NCI-H187 treated with DMSO at 0.1 percent for 48 hours (cell line): ENCODE measurements at regions not wholly inside any gene's neighbourhood (a gene's known extent, or its start where the extent isn't known, plus 50 kb on each side); places are given as distances from the start of the nearest gene placed in this dataset.
"Not testable (repeated sequence)": the region's sequence is repeated elsewhere in the genome, so short reads cannot be mapped to it uniquely, and the experiment has no call there.

Experiments
- DNase-seq: peaks from one replicate; lab custom pipeline; 2025; lab: John Stamatoyannopoulos, UW

GRCh38 chr5:152107220-152107619, 182.6 kb upstream of the GLRA1 start:
- no peak for DNase-seq

DNA sequence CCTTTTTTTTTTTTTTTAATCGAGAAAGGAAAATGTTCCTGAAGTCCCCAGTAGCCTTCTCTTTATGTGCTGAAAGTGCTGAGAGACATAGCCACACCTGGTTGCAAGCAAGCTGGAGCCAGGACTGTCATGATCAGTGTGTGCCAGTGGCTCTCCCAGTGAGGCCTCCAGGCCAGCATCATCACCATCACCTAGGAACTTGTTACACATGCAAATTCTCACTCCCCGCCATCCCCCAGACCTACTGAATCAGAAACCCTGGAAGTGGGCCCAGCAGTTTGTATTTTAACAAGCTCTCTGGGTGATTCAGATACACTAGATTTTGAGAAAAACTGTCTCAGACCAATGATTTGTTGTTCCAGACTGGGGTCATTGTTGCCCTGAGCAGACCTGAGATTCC, 181.9 kb upstream of the GLRA1 start:
- DNase-seq = no peak

- no peak for DNase-seq
These were observed 180.4 kb upstream of the GLRA1 start for GRCh38 chr5:152105085-152105484.

DNA sequence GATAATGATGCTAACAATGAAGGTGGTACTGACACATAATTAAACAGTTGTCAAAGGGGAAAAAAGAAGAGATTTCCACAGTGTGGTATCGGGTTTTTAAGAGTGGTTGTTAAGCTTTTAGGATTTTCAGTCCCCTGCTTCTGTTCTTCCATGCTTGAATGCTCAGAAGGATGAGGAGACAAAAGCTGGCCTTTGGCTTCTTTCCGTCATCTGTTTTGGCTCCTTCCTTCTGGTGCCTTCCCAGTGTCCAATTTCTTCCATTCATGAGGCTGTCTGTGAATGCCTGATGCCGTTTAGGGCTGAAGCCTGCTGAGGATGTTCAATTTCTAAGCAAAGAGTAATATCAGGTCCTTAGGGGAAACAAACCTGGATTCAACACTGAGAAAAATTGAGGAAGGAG, 179.6 kb upstream of the GLRA1 start:
- DNase-seq = no peak

- not testable (repeated sequence) for DNase-seq
These were observed 178.3 kb upstream of the GLRA1 start for GRCh38 chr5:152102908-152103307.

- no peak for DNase-seq
These were observed 177.4 kb upstream of the GLRA1 start for GRCh38 chr5:152102057-152102456.

DNA sequence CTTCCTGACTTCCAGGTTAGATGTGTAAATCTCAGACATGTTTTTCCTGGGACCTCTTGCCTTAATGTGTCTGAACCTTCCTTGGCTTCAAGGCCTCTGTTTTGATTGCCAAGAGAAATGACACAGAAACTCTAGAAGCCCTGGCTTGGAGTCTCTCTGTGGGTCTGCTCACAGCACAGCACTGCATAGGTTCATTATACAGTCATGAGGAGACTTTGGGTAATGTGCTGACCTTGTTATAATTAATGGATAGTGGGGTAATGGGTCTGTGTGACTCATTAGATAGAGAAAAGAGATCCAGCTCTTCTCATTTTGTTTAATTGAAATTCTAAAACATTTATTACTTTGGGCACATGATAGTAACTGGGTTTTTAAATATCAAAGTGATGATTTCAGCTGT, 175.8 kb upstream of the GLRA1 start:
- DNase-seq = no peak

GRCh38 chr5:152097128-152097527, 172.5 kb upstream of the GLRA1 start:
- DNase-seq = no peak

DNA sequence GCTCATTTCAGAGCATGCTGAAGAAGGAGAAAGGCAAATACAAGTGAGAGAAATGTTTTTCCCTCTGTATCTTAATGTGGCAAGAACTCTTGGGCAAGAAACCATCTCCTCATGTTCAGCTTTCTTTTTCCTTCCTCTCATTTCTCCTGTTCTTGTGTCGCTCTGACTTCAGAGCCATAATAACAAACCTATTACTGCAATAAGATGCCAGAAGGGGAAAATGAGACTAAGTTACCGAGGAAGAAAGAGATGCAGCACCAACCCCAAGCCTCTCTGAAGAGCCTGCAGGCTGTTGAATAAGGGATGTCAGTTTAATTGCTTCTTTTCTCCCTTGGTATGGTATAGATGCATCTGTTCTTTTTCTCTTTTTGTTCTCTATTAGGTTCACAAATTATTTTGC, 170.1 kb upstream of the GLRA1 start:
- DNase-seq = no peak

DNA sequence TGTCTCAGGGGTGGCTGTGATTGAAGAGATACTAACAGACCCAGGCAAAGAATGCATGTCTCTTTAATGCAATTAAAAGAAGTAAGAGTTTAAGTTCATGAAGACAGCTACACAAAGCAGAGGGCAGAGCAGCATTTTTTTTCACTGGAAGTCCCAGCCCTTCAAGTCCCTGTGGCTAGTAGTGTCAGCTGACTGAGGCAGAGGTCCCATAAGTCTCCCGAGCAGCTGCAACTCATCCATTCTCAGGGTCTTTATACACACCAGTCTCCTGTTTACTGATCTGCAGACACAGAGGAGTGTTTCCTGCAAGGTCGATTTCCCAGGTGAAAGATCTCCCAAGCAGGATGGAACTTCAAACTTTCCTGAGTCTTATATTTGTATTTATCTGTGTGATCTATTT, 169.4 kb upstream of the GLRA1 start:
- no peak for DNase-seq

- DNase-seq = no peak
These were observed 167.9 kb upstream of the GLRA1 start for GRCh38 chr5:152092580-152092979.

GRCh38 chr5:152089644-152090043, 165.0 kb upstream of the GLRA1 start:
- no peak for DNase-seq

DNA sequence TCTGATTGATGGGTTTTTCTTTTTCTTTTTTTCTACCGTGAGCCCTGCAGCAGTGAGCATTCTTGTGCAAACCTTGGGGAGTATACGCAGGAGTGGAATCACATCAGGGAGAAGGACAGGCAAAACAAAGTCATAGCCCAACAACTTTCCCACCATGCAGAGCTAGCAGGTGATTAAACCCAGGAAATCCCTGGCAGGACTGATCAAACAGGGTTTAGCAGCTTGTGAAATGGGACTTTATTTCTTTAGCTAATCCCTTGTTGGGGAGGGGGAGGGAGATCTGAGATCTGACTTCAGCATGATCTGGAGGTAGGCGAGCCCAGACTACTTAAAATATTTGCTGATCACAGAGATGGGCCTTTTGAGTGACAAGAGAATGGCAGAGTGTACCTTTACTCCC, 162.0 kb upstream of the GLRA1 start:
- no peak for DNase-seq

- no peak for DNase-seq
These were observed 159.8 kb upstream of the GLRA1 start for GRCh38 chr5:152084476-152084875.

- no peak for DNase-seq
These were observed 158.6 kb upstream of the GLRA1 start for GRCh38 chr5:152083231-152083630.

- DNase-seq = no peak
These were observed 147.4 kb upstream of the GLRA1 start for GRCh38 chr5:152072091-152072490.

- DNase-seq = no peak
These were observed 145.9 kb upstream of the GLRA1 start for GRCh38 chr5:152070591-152070990.

- DNase-seq = no peak
These were observed 142.1 kb upstream of the GLRA1 start for GRCh38 chr5:152066784-152067183.

DNA sequence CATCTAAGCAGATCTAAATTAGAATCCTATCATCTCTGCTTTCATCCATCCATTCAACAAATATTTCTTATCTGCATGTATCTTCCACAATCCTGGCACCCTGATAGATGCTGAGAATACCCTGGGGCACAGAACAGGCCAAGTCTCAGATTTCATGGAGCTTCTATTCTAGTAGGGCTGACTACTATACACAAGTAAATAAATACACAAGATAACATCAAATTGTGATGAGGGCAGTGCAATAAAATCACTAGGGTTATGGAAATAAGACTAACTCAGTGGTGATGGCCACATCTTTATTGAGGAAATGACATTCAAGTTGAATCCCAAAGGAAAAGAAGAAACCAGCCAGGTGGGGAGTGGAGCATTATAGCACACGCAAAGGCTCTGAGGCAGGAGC, 138.4 kb upstream of the GLRA1 start:
- no peak for DNase-seq

DNA sequence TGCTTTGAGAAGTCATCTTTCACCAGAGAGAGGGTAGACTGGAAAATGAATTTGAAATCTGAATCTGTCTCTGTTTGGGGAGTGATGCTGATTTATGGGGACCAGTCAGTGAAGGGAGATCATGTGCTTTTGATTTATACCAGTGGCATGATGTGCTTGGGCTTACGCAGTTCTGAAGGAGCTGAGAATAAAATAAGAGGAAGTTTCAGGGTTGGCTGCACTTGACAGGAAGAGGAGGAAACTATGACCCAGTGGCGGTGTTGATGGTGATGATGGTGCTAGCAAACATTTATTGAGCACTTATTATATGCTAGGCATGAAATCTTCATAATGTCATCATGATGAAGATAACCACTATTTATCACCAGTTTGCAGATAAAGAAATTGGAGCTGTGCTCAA, 136.4 kb upstream of the GLRA1 start:
- no peak for DNase-seq

DNA sequence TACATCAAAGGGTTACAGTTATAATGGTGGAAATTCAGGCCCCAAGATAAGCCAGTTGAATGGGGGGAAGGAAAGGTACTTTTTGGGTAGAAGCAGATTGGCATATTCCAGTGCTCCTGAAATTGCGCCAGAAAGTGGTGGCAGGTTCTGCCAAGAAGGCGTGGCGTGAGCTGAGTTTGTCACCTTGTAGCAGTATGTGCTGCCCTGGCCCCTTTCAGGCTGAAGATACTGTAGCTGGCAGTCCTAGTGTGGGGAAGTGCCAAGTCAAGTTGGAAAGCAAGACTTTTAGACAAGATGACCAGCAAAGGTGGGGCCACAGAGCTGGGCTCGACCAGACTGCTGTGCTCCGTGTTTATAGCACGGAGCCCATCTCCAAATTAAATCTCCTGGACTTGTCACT, 133.6 kb upstream of the GLRA1 start:
- DNase-seq = no peak

DNA sequence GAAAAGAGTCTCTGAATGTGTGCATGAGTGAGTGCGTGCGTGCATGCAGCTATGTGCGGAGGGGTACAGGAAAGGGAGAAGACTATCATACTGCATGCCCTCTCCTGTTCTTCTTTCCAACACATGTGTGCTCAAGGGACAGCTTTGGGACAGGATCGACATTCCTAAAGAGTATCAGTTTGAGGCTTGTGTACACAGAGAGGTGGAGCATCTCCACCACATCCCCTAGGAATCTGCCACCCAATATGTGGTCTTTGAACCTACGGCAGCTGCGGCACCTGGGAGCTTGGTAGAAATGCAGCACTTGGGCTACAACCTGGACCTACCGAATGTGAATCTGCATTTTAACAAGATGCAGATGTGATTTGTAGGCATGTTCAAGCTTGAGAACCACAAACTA, 132.3 kb upstream of the GLRA1 start:
- DNase-seq = no peak

DNA sequence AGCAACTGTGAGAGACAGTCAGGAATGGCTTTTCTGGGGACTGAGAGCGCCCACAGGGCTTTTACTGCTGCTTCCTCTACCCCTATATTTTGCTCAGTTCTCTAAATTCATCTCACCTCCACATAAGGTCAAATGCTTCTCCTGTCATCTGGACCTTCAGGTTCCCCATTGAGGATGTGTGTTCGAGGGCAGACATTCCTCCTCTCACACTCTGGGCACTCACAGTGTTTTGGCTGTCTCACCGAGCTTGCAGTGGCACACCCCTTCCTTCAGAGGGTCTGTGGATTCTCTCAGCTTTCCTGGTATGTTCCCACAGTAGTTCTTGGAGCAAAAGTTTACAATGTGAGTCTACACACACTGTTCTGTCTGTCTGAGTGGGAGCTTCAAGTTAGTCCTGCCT, 127.8 kb upstream of the GLRA1 start:
- DNase-seq = no peak

- no peak for DNase-seq
These were observed 127.1 kb upstream of the GLRA1 start for GRCh38 chr5:152051499-152052454.
